Esophagus mucosa (tissue), 1 donor: ENCODE measurements at regions not wholly inside any gene's neighbourhood (a gene's known extent, or its start where the extent isn't known, plus 50 kb on each side); places are given as distances from the start of the nearest gene placed in this dataset.

Source experiments
- ATAC-seq: fragments of 200-7000 bp; cut with Tn5 transposase; one replicate; pipeline ENCODE4 v1.9.1; 2020
- donor health status: DM: yes; HTN: yes; CAD: no.

GRCh38 chr18:24736662-24737330, 276.4 kb downstream of the HRH4 start:
- ATAC-seq, result no peak

GRCh38 chr18:24740829-24741228, 280.4 kb downstream of the HRH4 start:
- ATAC-seq, result no peak

- no peak for ATAC-seq
These were observed 280.9 kb downstream of the HRH4 start for GRCh38 chr18:24741321-24741720.

GRCh38 chr18:24741965-24742724, 281.7 kb downstream of the HRH4 start:
- ATAC-seq, result no peak

- no peak for ATAC-seq
These were observed 294.3 kb downstream of the HRH4 start for GRCh38 chr18:24754583-24755253.

- no peak for ATAC-seq
These were observed 295.9 kb downstream of the HRH4 start for GRCh38 chr18:24756385-24756784.

- ATAC-seq, result no peak
These were observed 296.7 kb downstream of the HRH4 start for GRCh38 chr18:24757134-24757533.

GRCh38 chr18:24761765-24762164, 301.3 kb downstream of the HRH4 start:
- no peak for ATAC-seq

GRCh38 chr18:24762511-24762910, 302.1 kb downstream of the HRH4 start:
- ATAC-seq, result no peak

- peak; percentile 17 for ATAC-seq
These were observed 303.5 kb downstream of the HRH4 start for GRCh38 chr18:24763765-24764513.

GRCh38 chr18:24764766-24765165, 304.3 kb downstream of the HRH4 start:
- no peak for ATAC-seq

- ATAC-seq, result no peak
These were observed 305.9 kb downstream of the HRH4 start for GRCh38 chr18:24766376-24766775.

- ATAC-seq, result no peak
These were observed 310.0 kb downstream of the HRH4 start for GRCh38 chr18:24770311-24771024.

GRCh38 chr18:24771300-24771699, 310.9 kb downstream of the HRH4 start:
- ATAC-seq, result no peak

GRCh38 chr18:24773101-24773500, 312.7 kb downstream of the HRH4 start:
- no peak for ATAC-seq

GRCh38 chr18:24776019-24776418, 315.6 kb downstream of the HRH4 start:
- no peak for ATAC-seq

- ATAC-seq, result no peak
These were observed 318.5 kb downstream of the HRH4 start for GRCh38 chr18:24778810-24779418.

- no peak for ATAC-seq
These were observed 322.1 kb downstream of the HRH4 start for GRCh38 chr18:24782566-24782965.

- ATAC-seq, result no peak
These were observed 324.6 kb downstream of the HRH4 start for GRCh38 chr18:24785019-24785418.

- no peak for ATAC-seq
These were observed 325.6 kb downstream of the HRH4 start for GRCh38 chr18:24786027-24786426.

- no peak for ATAC-seq
These were observed 329.9 kb downstream of the HRH4 start for GRCh38 chr18:24790347-24790746.
